Testis (tissue), 2 donors: ENCODE measurements at regions not wholly inside any gene's neighbourhood (a gene's known extent, or its start where the extent isn't known, plus 50 kb on each side); places are given as distances from the start of the nearest gene placed in this dataset.

Source experiments
- DNase-seq: peaks from one replicate; pipeline ENCODE4 v3.0.0-alpha.2; 2019
- H3K27ac ChIP-seq, 2 donors: fragments of 200-600 bp; sonication (generic); one replicate each; pipeline ENCODE4 v1.5.1; 2019
- H3K27me3 ChIP-seq: fragments of 200-600 bp; sonication (generic); one replicate; pipeline ENCODE4 v1.5.1; 2019
- H3K36me3 ChIP-seq: fragments of 200-600 bp; sonication (generic); one replicate; pipeline ENCODE4 v1.5.1; 2017; ENCODE audit warnings: low read depth; ENCODE audit errors: missing control alignments
- H3K4me1 ChIP-seq: fragments of 200-600 bp; sonication (generic); one replicate; pipeline ENCODE4 v1.5.1; 2019
- H3K4me3 ChIP-seq, 2 donors: fragments of 200-600 bp; sonication (generic); one replicate each; pipeline ENCODE4 v1.5.1; 2017 to 2019
- H3K9me3 ChIP-seq: fragments of 200-600 bp; sonication (generic); one replicate; pipeline ENCODE4 v1.5.1; 2017
- CTCF ChIP-seq, 3 experiments: fragments of 450-650 bp in 2 of 3; fragments of 200-600 bp in 1 of 3; sonication (generic) in 1 of 3; IDR thresholded peaks; one replicate each; pipeline ENCODE4 v1.5.1; 2016 to 2019; ENCODE audit warnings: antibody characterized with exemption in 3 of 3, mild to moderate bottlenecking in 2 of 3, moderate library complexity in 1 of 3
- POLR2A ChIP-seq: fragments of 450-650 bp; IDR thresholded peaks from one replicate; pipeline ENCODE4 v1.6.1; 2017; ENCODE audit warnings: antibody characterized with exemption, mild to moderate bottlenecking, moderate library complexity
- WGBS, 2 donors: methylation state at CpG; one replicate each; pipeline ENCODE4 v1.1.5; 2018; 5-methylcytosine and 5-hydroxymethylcytosine counted together
- intact Hi-C: fragments of 100-400 bp; cut with DNase I; formaldehyde crosslinking; loops from one replicate; pipeline ENCODE4 v1.15.1; 2023; ENCODE audit warnings: low total_unique reads

GRCh38 chr4:111605111-111605510, 540.1 kb upstream of the FAM241A start:
- intact Hi-C loops: no loop called here
- no peaks in the 10 kb centered on the region for H3K27me3 ChIP-seq
- H3K27ac ChIP-seq: no peak overlapping the region
- 57 to 64% methylated on average over 1 of the region's 1 CpG for WGBS, 2 donors
- no peaks in the 10 kb centered on the region for H3K36me3 ChIP-seq
- TF ChIP-seq CTCF (IDR thresholded peaks at IDR 0.05) (no peak), POLR2A (no peak)
- no peaks in the 10 kb centered on the region for H3K9me3 ChIP-seq
- H3K4me1 ChIP-seq: no peaks in the 10 kb centered on the region
- no peak overlapping the region for H3K4me3 ChIP-seq
- no peak for DNase-seq

- Histone ChIP-seq H3K36me3 (no peaks in the 10 kb centered on the region), H3K4me1 (no peaks in the 10 kb centered on the region), H3K9me3 (no peaks in the 10 kb centered on the region), H3K27me3 (no peaks in the 10 kb centered on the region), H3K27ac (no peak overlapping the region), H3K4me3 (no peak overlapping the region)
- TF ChIP-seq POLR2A (no peak), CTCF (IDR thresholded peaks at IDR 0.05) (no peak)
- intact Hi-C loops: no loop called here
- WGBS, 2 donors: 70 to 83% methylated on average over 5 of the region's 5 CpGs
- no peak for DNase-seq
These were observed 534.6 kb upstream of the FAM241A start for GRCh38 chr4:111610681-111611080.

GRCh38 chr4:111618908-111619307, 526.3 kb upstream of the FAM241A start:
- Histone ChIP-seq H3K27ac (no peak overlapping the region), H3K4me1 (no peaks in the 10 kb centered on the region), H3K9me3 (no peaks in the 10 kb centered on the region), H3K27me3 (no peaks in the 10 kb centered on the region), H3K36me3 (no peaks in the 10 kb centered on the region), H3K4me3 (no peak overlapping the region)
- DNase-seq: no peak
- intact Hi-C loops: no loop called here
- TF ChIP-seq CTCF (IDR thresholded peaks at IDR 0.05) (no peak), POLR2A (no peak)
- 35 to 39% methylated on average over 6 of the region's 6 CpGs for WGBS, 2 donors

GRCh38 chr4:111628437-111628836, 516.8 kb upstream of the FAM241A start:
- 84 to 89% methylated on average over 7 to 10 of the region's 10 CpGs for WGBS, 2 donors

More at GRCh38 chr4:111628437-111628836, 516.8 kb upstream of the FAM241A start:
- Histone ChIP-seq H3K27me3 (no peaks in the 10 kb centered on the region), H3K27ac (no peak overlapping the region), H3K9me3 (no peaks in the 10 kb centered on the region), H3K36me3 (no peaks in the 10 kb centered on the region), H3K4me1 (no peaks in the 10 kb centered on the region), H3K4me3 (no peak overlapping the region)
- no peak for TF ChIP-seq POLR2A
- no peak for TF ChIP-seq CTCF (IDR thresholded peaks at IDR 0.05)
- DNase-seq: no peak
- intact Hi-C loops: no loop called here
